Thyroid gland (tissue), 4 donors: ENCODE measurements at regions not wholly inside any gene's neighbourhood (a gene's known extent, or its start where the extent isn't known, plus 50 kb on each side); places are given as distances from the start of the nearest gene placed in this dataset.

ENCODE experiments used
- POLR2A ChIP-seq, 2 donors: fragments of 450-650 bp; IDR thresholded peaks; one replicate each; pipeline ENCODE4 v1.6.1; 2017; ENCODE audit warnings: antibody characterized with exemption in 2 of 2, mild to moderate bottlenecking in 2 of 2, moderate library complexity in 1 of 2
- TF ChIP-seq, protein P1 (sequence below), 6 experiments: fragments of 200-600 bp in 3 of 6; fragments of 450-650 bp in 3 of 6; sonication (generic) in 3 of 6; IDR thresholded peaks; one replicate each; pipeline ENCODE4 v1.5.1; 2016 to 2019; ENCODE audit warnings: antibody characterized with exemption in 6 of 6, mild to moderate bottlenecking in 2 of 6, inconsistent platforms in 1 of 6, moderate library complexity in 1 of 6

DNA sequence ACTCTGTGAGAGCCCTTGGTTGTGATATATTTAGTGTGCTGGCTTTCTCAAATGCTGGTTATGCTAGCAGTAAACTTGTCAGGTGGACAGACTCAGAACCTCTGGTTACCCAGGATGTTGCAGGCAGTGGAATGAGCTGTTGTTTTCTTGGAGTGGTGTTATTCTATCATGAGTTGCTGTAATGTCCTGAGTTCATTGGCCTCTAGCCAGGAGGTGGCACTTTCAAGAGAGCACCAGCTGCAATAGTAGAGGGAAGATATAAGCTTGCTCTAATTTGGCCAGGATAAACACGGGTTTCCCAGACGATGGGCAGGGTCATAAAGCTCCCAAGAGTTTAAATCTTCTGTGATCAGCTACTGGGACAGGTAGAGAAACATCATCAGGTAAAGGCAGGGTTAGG lies 95.0 kb upstream of the UBQLN2 start:
- TF ChIP-seq, protein P1, sequence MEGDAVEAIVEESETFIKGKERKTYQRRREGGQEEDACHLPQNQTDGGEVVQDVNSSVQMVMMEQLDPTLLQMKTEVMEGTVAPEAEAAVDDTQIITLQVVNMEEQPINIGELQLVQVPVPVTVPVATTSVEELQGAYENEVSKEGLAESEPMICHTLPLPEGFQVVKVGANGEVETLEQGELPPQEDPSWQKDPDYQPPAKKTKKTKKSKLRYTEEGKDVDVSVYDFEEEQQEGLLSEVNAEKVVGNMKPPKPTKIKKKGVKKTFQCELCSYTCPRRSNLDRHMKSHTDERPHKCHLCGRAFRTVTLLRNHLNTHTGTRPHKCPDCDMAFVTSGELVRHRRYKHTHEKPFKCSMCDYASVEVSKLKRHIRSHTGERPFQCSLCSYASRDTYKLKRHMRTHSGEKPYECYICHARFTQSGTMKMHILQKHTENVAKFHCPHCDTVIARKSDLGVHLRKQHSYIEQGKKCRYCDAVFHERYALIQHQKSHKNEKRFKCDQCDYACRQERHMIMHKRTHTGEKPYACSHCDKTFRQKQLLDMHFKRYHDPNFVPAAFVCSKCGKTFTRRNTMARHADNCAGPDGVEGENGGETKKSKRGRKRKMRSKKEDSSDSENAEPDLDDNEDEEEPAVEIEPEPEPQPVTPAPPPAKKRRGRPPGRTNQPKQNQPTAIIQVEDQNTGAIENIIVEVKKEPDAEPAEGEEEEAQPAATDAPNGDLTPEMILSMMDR (IDR thresholded peaks at IDR 0.05): no peak
- peak in 1 of 2 donors; percentile 29 for TF ChIP-seq POLR2A (IDR thresholded peaks at IDR 0.05)
